Activated naive CD4-positive, alpha-beta T cell treated with anti-CD3 and anti-CD28 coated beads for 36 hours (primary cell): ENCODE measurements at regions not wholly inside any gene's neighbourhood (a gene's known extent, or its start where the extent isn't known, plus 50 kb on each side); places are given as distances from the start of the nearest gene placed in this dataset.

Experiments
- CTCF ChIA-PET: fragments of 350-600 bp; sonication (Branson Sonifier 250); formaldehyde crosslinking; loops from one replicate; lab custom pipeline; 2021; ENCODE audit warnings: antibody characterized with exemption; lab: Charles Lee
- DNase-seq: peaks from one replicate; pipeline ENCODE4 v3.0.0-alpha.2; 2020
- H3K27ac Mint-ChIP-seq: one replicate; pipeline ENCODE4 v1.8.0; 2021; ENCODE audit warnings: mild to moderate bottlenecking, mixed read lengths
- H3K27me3 Mint-ChIP-seq: one replicate; pipeline ENCODE4 v1.8.0; 2021; ENCODE audit warnings: low read depth, mixed read lengths
- H3K36me3 Mint-ChIP-seq: one replicate; pipeline ENCODE4 v1.8.0; 2021; ENCODE audit warnings: low read depth, mixed read lengths
- H3K4me1 Mint-ChIP-seq: one replicate; pipeline ENCODE4 v1.8.0; 2021; ENCODE audit warnings: low read depth, mixed read lengths
- H3K4me3 Mint-ChIP-seq: one replicate; pipeline ENCODE4 v1.8.0; 2021; ENCODE audit warnings: mild to moderate bottlenecking, moderate library complexity, mixed read lengths
- H3K9me3 Mint-ChIP-seq: one replicate; pipeline ENCODE4 v1.8.0; 2021; ENCODE audit warnings: mixed read lengths
- intact Hi-C: fragments of 100-400 bp; cut with micrococcal nuclease; formaldehyde crosslinking; loops from one replicate; pipeline ENCODE4 v1.15.1; 2023

DNA sequence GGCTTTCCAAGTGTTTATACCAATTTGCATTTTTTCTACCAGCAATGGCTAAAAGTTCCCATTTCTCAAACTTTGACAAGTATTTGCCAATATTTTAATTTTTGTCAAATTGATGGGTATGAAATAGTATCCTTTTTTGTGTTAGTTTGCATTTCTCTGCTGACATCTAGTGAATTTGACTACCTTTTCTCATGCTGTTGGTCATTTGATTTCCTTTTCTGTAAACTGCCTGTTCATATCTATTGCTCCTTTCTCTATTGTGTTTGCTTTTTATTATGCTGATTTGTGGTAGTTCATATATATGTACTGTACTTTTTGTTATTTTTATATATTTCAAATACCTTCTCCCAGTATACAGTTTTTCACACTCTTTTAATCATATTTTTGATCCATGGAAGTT is 149.4 kb downstream of the PMAIP1 start:
- Mint-ChIP-seq H3K9me3 (peaks cover 1% of the 10 kb centered on the region), H3K27ac (no peak overlapping the region)
- CTCF ChIA-PET, result no interaction called here

DNA sequence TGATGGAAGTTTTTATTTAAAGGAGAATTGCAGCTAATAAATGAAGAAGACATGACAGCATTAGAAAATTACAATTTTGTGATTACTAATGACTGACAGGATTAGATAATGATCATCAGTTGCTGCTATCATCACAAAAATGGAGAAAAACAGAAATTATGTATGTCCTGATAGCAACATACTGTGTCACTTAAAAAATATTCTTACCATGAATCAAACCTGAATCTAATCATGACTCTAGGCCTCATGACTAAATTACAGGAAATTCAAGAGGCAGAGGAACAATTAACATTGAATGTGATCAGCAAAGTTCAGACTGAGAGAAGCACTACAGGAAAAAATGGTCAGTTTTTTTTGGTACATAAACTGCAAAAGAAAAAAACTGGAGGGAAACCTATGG is 147.8 kb downstream of the PMAIP1 start:
- no peak overlapping the region for H3K4me3 Mint-ChIP-seq
- H3K27me3 Mint-ChIP-seq, result no peaks in the 10 kb centered on the region
- intact Hi-C loops, result no loop called here
- CTCF ChIA-PET, result no interaction called here
- peaks cover 1% of the 10 kb centered on the region for H3K9me3 Mint-ChIP-seq
- H3K36me3 Mint-ChIP-seq, result no peaks in the 10 kb centered on the region
- no peaks in the 10 kb centered on the region for H3K4me1 Mint-ChIP-seq
- no peak overlapping the region for H3K27ac Mint-ChIP-seq
- no peak for DNase-seq

More for the DNA sequence above, 149.4 kb downstream of the PMAIP1 start:
- Mint-ChIP-seq H3K4me1 (no peaks in the 10 kb centered on the region), H3K27me3 (peaks cover 10% of the 10 kb centered on the region), H3K4me3 (no peak overlapping the region), H3K36me3 (no peaks in the 10 kb centered on the region)
- DNase-seq, result no peak
- intact Hi-C loops, result no loop called here

DNA sequence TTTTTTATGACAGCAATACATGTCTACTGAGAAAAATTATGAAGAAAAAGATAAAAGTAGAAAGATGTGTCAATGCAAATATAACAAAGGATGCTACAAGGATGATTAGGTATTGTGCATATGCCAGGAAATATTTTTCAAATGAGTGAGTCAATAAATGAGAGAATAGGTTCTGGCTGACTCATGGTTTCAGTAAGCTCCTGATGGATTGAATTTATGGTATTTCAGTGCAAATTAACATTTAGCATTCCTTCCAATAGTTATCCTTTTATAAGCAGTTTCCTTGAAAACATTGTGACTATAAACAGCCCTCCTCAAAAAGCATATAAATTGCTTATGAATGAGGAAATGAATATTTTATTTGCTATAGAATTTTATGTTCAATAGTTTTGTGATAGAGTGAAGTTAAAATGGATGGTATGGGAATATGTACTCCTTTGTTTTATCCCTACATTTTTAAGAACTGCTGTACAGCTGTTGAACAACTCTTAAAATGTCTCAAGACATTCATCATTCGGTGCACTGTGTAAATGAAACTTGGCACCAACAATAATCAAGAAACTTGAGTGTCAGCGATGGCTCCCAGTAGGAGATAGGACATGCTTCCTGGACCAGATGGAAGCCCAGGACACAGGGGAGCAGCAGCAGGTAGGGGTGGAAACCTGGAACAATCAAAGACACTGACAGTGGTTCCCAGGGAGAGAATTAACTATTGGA is 144.7 kb downstream of the PMAIP1 start:
- no peak for DNase-seq
- intact Hi-C loops, result no loop called here
- peaks cover 1% of the 10 kb centered on the region for H3K9me3 Mint-ChIP-seq
- no peaks in the 10 kb centered on the region for H3K36me3 Mint-ChIP-seq
- H3K4me1 Mint-ChIP-seq, result no peaks in the 10 kb centered on the region
- H3K27me3 Mint-ChIP-seq, result peaks cover 9% of the 10 kb centered on the region
- no peak overlapping the region for H3K4me3 Mint-ChIP-seq
- CTCF ChIA-PET, result no interaction called here
- H3K27ac Mint-ChIP-seq, result no peak overlapping the region

DNA sequence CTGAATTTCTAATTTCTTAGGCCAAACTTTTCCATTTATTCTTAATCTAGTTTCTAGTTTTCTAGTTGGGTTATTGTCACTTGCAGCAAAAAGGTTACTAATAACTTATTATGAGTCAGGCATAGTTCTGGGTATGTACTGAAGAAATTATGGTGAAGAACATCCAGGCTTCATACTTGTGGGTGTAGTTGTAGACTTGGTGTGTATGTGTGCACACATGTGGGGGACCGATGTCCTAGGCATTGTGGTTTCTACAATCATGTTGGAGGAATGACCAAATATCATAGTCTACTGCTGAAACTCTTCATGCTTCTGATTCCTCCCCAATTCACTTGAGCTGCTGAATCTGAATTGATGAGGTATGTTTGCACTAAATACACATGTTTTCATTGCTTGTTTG is 141.2 kb downstream of the PMAIP1 start:
- H3K9me3 Mint-ChIP-seq, result no peaks in the 10 kb centered on the region
- H3K27me3 Mint-ChIP-seq, result peaks cover 9% of the 10 kb centered on the region
- H3K4me3 Mint-ChIP-seq, result no peak overlapping the region
- CTCF ChIA-PET, result no interaction called here
- DNase-seq, result no peak
- H3K36me3 Mint-ChIP-seq, result no peaks in the 10 kb centered on the region
- intact Hi-C loops, result no loop called here
- H3K4me1 Mint-ChIP-seq, result no peaks in the 10 kb centered on the region
- no peak overlapping the region for H3K27ac Mint-ChIP-seq

DNA sequence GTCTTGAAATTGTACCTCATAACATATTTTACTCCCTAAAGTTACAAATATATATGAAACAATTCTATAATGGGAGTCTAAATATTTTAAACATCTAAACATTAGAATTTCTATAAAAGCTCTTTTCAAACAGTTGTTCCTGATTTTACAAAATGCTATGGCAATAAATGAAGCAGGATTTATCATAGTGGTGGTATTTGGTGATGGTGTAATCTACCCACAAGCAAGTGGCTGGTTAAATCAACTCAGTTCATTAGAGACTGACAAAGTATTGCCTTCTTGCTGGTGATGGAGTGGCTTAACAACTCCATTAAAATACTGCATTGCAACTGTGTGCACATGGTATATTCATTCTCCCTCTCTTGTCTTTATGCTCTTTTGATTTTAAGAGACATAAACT is 138.9 kb downstream of the PMAIP1 start:
- no peak overlapping the region for H3K4me3 Mint-ChIP-seq
- CTCF ChIA-PET, result no interaction called here
- peaks cover 9% of the 10 kb centered on the region for H3K27me3 Mint-ChIP-seq
- no peaks in the 10 kb centered on the region for H3K4me1 Mint-ChIP-seq
- H3K27ac Mint-ChIP-seq, result no peak overlapping the region
- H3K36me3 Mint-ChIP-seq, result no peaks in the 10 kb centered on the region
- intact Hi-C loops, result no loop called here
- no peaks in the 10 kb centered on the region for H3K9me3 Mint-ChIP-seq
- DNase-seq, result no peak

DNA sequence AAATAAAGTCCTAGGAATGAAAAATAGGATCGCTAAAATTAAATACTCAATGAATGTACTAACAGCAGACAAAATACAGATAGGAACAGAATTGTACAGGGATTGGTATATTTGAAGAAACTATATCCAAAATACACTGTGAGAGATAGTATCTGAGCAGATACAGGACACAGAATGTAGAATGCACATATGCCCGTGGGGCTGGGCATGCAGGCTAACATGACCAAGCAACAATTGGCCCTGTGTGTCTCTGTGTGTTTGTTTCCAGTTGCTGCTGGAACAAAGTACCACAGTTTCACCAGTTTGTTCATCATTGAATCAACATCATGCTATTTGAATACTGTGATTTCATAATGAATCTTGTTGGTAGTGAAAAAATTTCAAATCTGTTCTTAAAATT is 127.6 kb downstream of the PMAIP1 start:
- Mint-ChIP-seq H3K36me3 (no peaks in the 10 kb centered on the region), H3K4me3 (no peak overlapping the region), H3K4me1 (no peaks in the 10 kb centered on the region), H3K27ac (no peak overlapping the region), H3K9me3 (peaks cover 1% of the 10 kb centered on the region), H3K27me3 (peaks cover 8% of the 10 kb centered on the region)
- CTCF ChIA-PET, result no interaction called here
- no peak for DNase-seq
- intact Hi-C loops, result no loop called here

DNA sequence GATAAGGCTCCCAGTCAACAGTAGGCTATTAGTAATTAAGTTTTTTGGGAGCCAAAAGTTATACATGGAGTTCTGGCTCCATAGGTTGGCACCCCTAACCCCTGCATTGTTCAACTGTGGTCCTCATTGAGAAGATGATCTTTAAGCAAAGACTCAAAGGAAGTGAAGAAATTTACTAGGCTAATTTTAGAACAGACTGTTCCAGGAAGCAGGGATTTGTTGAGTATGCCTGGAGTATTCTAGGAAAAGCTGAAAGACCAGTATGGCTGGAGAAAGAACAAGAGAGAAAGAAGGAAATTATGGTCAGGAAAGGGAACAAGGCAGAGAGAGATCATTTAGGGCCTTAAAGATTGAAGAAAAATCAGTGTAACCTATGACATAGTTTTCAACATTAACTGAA is 125.1 kb downstream of the PMAIP1 start:
- no peaks in the 10 kb centered on the region for H3K9me3 Mint-ChIP-seq
- H3K4me3 Mint-ChIP-seq, result no peak overlapping the region
- intact Hi-C loops, result no loop called here
- CTCF ChIA-PET, result interaction anchor here (0.8 kb wide), 1 partner anchor 36 kb away, joined by 4 read pairs; no protein-coding TSS in a partner anchor
- H3K27me3 Mint-ChIP-seq, result peaks cover 10% of the 10 kb centered on the region
- H3K27ac Mint-ChIP-seq, result no peak overlapping the region
- H3K36me3 Mint-ChIP-seq, result no peaks in the 10 kb centered on the region
- no peak for DNase-seq
- no peaks in the 10 kb centered on the region for H3K4me1 Mint-ChIP-seq

DNA sequence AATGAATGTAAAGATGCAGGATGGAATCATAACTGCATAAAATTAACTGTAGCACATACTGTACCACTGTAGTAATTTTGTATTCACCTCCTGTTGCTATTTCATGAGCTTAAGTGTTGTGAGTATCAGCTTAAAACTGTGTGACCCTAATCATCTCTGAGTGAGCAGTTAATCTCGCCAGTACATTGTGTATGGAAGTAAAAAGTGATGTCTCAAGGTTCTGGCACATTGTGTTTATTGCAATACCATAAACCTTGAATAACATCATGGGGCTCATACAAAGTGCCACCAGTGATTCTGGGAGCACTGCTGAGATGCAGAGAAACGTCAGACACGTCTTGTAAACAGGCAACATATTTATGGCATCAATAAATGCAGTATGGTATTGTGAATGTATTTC is 124.5 kb downstream of the PMAIP1 start:
- H3K9me3 Mint-ChIP-seq, result no peaks in the 10 kb centered on the region
- no peaks in the 10 kb centered on the region for H3K4me1 Mint-ChIP-seq
- H3K4me3 Mint-ChIP-seq, result no peak overlapping the region
- CTCF ChIA-PET, result no interaction called here
- no peak overlapping the region for H3K27ac Mint-ChIP-seq
- H3K36me3 Mint-ChIP-seq, result no peaks in the 10 kb centered on the region
- intact Hi-C loops, result no loop called here
- DNase-seq, result no peak
- peaks cover 10% of the 10 kb centered on the region for H3K27me3 Mint-ChIP-seq

DNA sequence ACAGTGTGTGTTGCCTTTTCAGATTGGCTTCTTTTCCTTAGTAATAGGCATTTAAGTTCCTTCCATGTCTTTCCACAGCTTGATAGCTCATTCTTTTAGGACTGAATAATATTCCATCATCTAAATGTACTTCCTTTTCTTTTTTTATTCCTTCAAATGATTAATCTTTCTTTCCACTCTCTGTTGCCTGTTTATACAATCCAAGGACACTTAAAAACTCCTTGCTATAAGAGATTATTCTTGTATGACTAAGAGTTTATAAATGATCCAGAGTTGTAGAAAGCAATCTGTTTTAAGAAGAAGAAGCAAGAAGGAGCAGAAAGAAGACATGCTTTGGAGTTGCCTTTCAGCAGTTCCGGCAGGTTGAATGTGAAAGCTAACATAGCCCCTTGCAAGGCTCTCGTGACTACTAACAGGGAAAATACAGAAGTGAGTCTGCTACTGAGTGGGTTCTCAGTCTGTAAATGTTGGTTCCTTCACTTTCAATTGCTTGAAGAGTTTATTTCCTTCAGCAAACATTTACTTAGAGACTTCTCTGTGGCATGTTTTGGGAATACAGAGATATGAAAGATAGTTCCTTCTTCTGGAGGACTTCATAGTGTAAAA is 123.0 kb downstream of the PMAIP1 start:
- H3K27me3 Mint-ChIP-seq, result peaks cover 10% of the 10 kb centered on the region
- H3K27ac Mint-ChIP-seq, result no peak overlapping the region
- H3K9me3 Mint-ChIP-seq, result no peaks in the 10 kb centered on the region
- H3K4me3 Mint-ChIP-seq, result no peak overlapping the region
- DNase-seq, result no peak
- CTCF ChIA-PET, result no interaction called here
- intact Hi-C loops, result no loop called here
- H3K4me1 Mint-ChIP-seq, result no peaks in the 10 kb centered on the region
- no peaks in the 10 kb centered on the region for H3K36me3 Mint-ChIP-seq

DNA sequence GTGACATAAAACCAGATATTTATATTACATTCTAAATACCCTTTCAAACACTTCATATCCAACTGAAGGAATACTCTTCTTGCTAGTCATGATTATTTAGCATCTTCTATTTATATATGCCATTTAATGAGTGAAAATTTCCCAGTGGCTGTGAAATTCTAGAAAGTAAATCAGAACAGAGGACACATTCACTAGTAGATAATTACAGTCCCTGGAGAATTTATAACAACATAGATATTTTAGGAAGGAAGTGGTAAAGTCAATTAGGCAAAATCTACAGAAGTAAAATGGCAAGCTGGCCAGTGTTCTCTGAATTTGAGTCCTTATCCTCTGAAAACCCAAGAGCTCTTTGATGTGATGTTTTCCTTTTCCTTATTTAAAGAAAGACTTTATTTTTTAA is 121.8 kb downstream of the PMAIP1 start:
- H3K4me1 Mint-ChIP-seq, result no peaks in the 10 kb centered on the region
- CTCF ChIA-PET, result interaction anchor here (0.7 kb wide), 1 partner anchor 1298 kb away, joined by 3 read pairs; no protein-coding TSS in a partner anchor
- DNase-seq, result no peak
- H3K27me3 Mint-ChIP-seq, result peaks cover 10% of the 10 kb centered on the region
- no peaks in the 10 kb centered on the region for H3K36me3 Mint-ChIP-seq
- no peak overlapping the region for H3K27ac Mint-ChIP-seq
- H3K9me3 Mint-ChIP-seq, result no peaks in the 10 kb centered on the region
- intact Hi-C loops, result no loop called here
- no peak overlapping the region for H3K4me3 Mint-ChIP-seq

DNA sequence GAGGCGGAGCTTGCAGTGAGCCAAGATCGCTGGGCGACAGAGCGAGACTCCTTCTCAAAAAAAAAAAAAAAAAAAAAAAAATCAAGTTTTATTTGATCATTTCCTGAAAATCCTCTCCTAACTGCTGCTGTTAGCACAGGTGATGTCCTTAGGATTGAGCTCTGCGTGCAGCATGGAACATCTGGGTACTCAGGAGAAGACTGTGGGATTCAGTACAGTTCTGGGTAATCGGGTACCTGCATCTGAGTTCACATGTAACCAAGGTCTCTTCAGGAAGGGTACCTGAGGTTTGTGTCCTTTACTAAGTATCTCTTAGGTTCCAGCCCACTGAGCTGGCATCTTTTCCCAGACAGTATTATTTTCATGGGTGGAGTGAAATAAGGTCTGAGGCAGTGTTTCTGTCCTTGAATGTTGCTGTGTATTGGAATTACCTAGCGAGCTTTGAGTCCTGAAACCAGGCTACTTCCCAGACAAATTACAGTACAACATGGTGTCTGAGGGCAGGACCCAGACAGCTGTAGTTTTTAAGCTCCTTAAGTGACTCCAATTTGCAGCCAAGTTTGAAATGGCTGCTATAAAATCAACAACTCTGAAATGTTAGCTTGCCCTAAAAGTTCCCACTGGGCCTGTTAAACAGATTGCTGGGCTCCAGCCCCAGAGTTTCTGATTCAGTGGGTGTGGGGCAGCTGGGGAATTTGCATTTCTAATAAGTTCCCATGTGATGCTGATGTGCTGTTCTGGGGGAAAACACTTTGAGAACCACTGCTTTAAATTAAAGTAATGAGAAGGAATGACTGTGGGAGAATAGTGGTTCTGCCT is 120.5 kb downstream of the PMAIP1 start:
- H3K27me3 Mint-ChIP-seq, result peaks cover 10% of the 10 kb centered on the region
- no peak overlapping the region for H3K4me3 Mint-ChIP-seq
- no peaks in the 10 kb centered on the region for H3K36me3 Mint-ChIP-seq
- intact Hi-C loops, result no loop called here
- no peaks in the 10 kb centered on the region for H3K4me1 Mint-ChIP-seq
- DNase-seq, result no peak
- no peak overlapping the region for H3K27ac Mint-ChIP-seq
- CTCF ChIA-PET, result interaction anchor here (0.6 to 0.9 kb wide), 2 partner anchors 35 to 75 kb away, joined by 3 to 8 read pairs; no protein-coding TSS in a partner anchor
- H3K9me3 Mint-ChIP-seq, result no peaks in the 10 kb centered on the region

DNA sequence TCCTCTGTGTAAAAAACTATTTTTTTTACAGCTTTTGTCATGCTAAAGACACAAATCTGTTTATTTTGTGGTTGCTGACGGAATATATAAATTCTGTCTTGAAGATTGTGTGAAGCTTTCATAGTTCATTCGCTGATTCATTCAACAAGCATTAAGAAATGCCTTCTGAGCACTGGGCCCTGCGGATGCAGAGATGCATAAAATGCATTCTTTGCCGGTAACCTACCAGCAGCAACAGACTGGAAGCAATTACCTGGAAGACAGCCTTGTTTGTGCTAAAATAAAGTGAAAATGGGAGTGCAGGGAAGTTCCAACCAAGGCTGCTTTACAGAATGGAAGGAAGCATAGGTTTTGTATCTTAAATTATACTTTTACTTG is 119.7 kb downstream of the PMAIP1 start:
- H3K4me3 Mint-ChIP-seq, result no peak overlapping the region
- H3K27me3 Mint-ChIP-seq, result peaks cover 10% of the 10 kb centered on the region
- CTCF ChIA-PET, result interaction anchor here (1.0 kb wide), 1 partner anchor 31 kb away, joined by 4 read pairs; no protein-coding TSS in a partner anchor
- H3K9me3 Mint-ChIP-seq, result no peaks in the 10 kb centered on the region
- H3K27ac Mint-ChIP-seq, result no peak overlapping the region
- intact Hi-C loops, result no loop called here
- DNase-seq, result no peak
- no peaks in the 10 kb centered on the region for H3K36me3 Mint-ChIP-seq
- H3K4me1 Mint-ChIP-seq, result no peaks in the 10 kb centered on the region
